GM12878 (cell line): ENCODE measurements at regions not wholly inside any gene's neighbourhood (a gene's known extent, or its start where the extent isn't known, plus 50 kb on each side); places are given as distances from the start of the nearest gene placed in this dataset.

Experiments
- JUND ChIP-seq: IDR thresholded peaks from 2 replicates; pipeline ENCODE4 v1.6.1; 2012; ENCODE audit warnings: low read depth, mild to moderate bottlenecking, low read length, improper control_type of control experiment, moderate library complexity
- POLR2A ChIP-seq: IDR thresholded peaks from 2 replicates; pipeline ENCODE4 v1.6.1; 2011; ENCODE audit warnings: low read depth, mild to moderate bottlenecking, low read length
- RAD21 ChIP-seq: IDR thresholded peaks from 2 replicates; pipeline ENCODE4 v1.6.1; 2011; ENCODE audit warnings: mild to moderate bottlenecking, low read depth, low read length, moderate library complexity; ENCODE audit not compliant: insufficient read depth
- RAD51 ChIP-seq: fragments of 450-650 bp; IDR thresholded peaks from 2 replicates; pipeline ENCODE4 v1.6.1; 2016; ENCODE audit warnings: moderate library complexity, mild to moderate bottlenecking, inconsistent platforms
- SPI1 ChIP-seq: IDR thresholded peaks from 2 replicates; pipeline ENCODE4 v1.6.1; 2011; ENCODE audit warnings: low read depth, mild to moderate bottlenecking, low read length, moderate library complexity, borderline replicate concordance; ENCODE audit not compliant: insufficient read depth
- TF ChIP-seq, protein P1 (sequence below), 3 experiments: IDR thresholded peaks in 2 of 3; conservative IDR thresholded peaks in 1 of 3; 2 replicates each; pipeline ENCODE4 v1.5.1; 2011; ENCODE audit warnings: low read depth in 3 of 3, low read length in 3 of 3, mild to moderate bottlenecking in 3 of 3, control low read depth in 2 of 3, moderate library complexity in 2 of 3, inconsistent platforms in 1 of 3, mixed read lengths in 1 of 3; ENCODE audit not compliant: control insufficient read depth in 2 of 3, insufficient read depth in 1 of 3; ENCODE audit errors: extremely low read depth in 1 of 3

DNA sequence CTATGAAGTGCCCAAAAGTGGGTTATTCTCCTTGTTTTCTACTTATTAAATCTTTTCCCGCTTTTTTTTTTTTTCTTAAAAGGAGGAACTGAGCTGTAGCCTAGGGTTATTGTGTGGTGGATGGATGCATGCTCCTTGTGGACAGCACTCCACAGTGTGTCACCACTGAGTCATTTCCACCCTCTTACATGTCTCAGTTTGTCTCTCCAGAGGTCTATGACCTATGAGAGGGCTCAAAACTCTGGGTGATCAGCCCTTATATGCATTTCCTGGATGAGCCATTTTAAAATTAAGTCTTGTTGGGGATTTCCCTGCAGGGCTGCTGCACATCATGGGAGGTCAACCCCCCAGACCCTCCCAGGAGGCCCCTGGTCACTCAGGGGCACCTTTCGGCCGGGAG, 102.2 kb upstream of the MOCS2 start:
- TF ChIP-seq RAD51 (no peak), JUND (no peak), SPI1 (no peak), RAD21 (no peak), POLR2A (no peak)
- TF ChIP-seq, protein P1, sequence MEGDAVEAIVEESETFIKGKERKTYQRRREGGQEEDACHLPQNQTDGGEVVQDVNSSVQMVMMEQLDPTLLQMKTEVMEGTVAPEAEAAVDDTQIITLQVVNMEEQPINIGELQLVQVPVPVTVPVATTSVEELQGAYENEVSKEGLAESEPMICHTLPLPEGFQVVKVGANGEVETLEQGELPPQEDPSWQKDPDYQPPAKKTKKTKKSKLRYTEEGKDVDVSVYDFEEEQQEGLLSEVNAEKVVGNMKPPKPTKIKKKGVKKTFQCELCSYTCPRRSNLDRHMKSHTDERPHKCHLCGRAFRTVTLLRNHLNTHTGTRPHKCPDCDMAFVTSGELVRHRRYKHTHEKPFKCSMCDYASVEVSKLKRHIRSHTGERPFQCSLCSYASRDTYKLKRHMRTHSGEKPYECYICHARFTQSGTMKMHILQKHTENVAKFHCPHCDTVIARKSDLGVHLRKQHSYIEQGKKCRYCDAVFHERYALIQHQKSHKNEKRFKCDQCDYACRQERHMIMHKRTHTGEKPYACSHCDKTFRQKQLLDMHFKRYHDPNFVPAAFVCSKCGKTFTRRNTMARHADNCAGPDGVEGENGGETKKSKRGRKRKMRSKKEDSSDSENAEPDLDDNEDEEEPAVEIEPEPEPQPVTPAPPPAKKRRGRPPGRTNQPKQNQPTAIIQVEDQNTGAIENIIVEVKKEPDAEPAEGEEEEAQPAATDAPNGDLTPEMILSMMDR (IDR thresholded peaks at IDR 0.05 in 2 of 3, conservative IDR thresholded peaks at IDR 0.05 in 1 of 3; ENCODE audit: control insufficient read depth in 2 of 3, extremely low read depth in 1 of 3, insufficient read depth in 1 of 3, low read depth in 3 of 3, low read length in 3 of 3) = no peak
